Left ventricle myocardium inferior (tissue), 1 donor: ENCODE measurements at regions not wholly inside any gene's neighbourhood (a gene's known extent, or its start where the extent isn't known, plus 50 kb on each side); places are given as distances from the start of the nearest gene placed in this dataset.

Source experiments
- DNase-seq: peaks from one replicate; pipeline ENCODE4 v3.0.0-alpha.2; 2020
- H3K27ac ChIP-seq: fragments of 200-600 bp; replicated peaks from 2 replicates; pipeline ENCODE4 v1.8.0; 2021
- H3K27me3 ChIP-seq: fragments of 200-600 bp; 2 replicates; pipeline ENCODE4 v1.8.0; 2021; ENCODE audit warnings: low read depth
- H3K36me3 ChIP-seq: fragments of 200-600 bp; 2 replicates; pipeline ENCODE4 v1.8.0; 2021
- H3K4me1 ChIP-seq: fragments of 200-600 bp; 2 replicates; pipeline ENCODE4 v1.8.0; 2021
- H3K4me3 ChIP-seq: fragments of 200-600 bp; 2 replicates; pipeline ENCODE4 v1.8.0; 2021; ENCODE audit warnings: mild to moderate bottlenecking, moderate library complexity
- H3K9me3 ChIP-seq: fragments of 200-600 bp; replicated peaks from 2 replicates; pipeline ENCODE4 v1.8.0; 2021
- intact Hi-C: fragments of 100-400 bp; cut with micrococcal nuclease; formaldehyde crosslinking; loops from one replicate; pipeline ENCODE4 v1.11.0; 2022
- TF ChIP-seq, protein P1 (sequence below): fragments of 200-600 bp; IDR thresholded peaks from 2 replicates; pipeline ENCODE4 v1.8.0; 2021; ENCODE audit warnings: antibody characterized with exemption, mild to moderate bottlenecking, borderline replicate concordance
- donor health status: DM: no; HTN: yes; CAD: no; lungs with severe emphysema.

DNA sequence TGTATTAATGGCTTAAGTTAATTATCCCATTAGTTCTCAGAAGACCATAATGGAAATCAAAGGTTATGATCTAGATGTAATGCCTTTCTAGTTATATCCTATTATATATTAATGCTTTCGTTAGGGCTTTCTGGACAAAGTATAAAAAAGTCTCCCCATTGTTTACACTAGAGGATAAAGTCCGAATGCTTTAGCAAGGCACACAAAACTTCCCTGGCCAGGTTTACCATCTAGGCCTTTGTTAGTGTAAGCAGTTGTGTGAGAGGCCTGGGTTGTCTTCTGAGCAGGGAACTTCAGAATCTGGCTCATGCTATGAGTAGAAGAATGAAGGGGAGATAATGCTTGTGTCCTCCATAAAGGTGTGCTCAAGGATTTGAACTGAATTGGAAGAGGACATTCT, 106.3 kb upstream of the MEIS2 start:
- no peak for DNase-seq
- TF ChIP-seq, protein P1, sequence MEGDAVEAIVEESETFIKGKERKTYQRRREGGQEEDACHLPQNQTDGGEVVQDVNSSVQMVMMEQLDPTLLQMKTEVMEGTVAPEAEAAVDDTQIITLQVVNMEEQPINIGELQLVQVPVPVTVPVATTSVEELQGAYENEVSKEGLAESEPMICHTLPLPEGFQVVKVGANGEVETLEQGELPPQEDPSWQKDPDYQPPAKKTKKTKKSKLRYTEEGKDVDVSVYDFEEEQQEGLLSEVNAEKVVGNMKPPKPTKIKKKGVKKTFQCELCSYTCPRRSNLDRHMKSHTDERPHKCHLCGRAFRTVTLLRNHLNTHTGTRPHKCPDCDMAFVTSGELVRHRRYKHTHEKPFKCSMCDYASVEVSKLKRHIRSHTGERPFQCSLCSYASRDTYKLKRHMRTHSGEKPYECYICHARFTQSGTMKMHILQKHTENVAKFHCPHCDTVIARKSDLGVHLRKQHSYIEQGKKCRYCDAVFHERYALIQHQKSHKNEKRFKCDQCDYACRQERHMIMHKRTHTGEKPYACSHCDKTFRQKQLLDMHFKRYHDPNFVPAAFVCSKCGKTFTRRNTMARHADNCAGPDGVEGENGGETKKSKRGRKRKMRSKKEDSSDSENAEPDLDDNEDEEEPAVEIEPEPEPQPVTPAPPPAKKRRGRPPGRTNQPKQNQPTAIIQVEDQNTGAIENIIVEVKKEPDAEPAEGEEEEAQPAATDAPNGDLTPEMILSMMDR, result no peak
- H3K4me1 ChIP-seq, result no peaks in the 10 kb centered on the region
- no peaks in the 10 kb centered on the region for H3K36me3 ChIP-seq
- H3K27me3 ChIP-seq, result no peaks in the 10 kb centered on the region
- H3K9me3 ChIP-seq, result no peaks in the 10 kb centered on the region
- intact Hi-C loops, result no loop called here
- H3K27ac ChIP-seq, result no peak overlapping the region
- H3K4me3 ChIP-seq, result no peak overlapping the region

DNA sequence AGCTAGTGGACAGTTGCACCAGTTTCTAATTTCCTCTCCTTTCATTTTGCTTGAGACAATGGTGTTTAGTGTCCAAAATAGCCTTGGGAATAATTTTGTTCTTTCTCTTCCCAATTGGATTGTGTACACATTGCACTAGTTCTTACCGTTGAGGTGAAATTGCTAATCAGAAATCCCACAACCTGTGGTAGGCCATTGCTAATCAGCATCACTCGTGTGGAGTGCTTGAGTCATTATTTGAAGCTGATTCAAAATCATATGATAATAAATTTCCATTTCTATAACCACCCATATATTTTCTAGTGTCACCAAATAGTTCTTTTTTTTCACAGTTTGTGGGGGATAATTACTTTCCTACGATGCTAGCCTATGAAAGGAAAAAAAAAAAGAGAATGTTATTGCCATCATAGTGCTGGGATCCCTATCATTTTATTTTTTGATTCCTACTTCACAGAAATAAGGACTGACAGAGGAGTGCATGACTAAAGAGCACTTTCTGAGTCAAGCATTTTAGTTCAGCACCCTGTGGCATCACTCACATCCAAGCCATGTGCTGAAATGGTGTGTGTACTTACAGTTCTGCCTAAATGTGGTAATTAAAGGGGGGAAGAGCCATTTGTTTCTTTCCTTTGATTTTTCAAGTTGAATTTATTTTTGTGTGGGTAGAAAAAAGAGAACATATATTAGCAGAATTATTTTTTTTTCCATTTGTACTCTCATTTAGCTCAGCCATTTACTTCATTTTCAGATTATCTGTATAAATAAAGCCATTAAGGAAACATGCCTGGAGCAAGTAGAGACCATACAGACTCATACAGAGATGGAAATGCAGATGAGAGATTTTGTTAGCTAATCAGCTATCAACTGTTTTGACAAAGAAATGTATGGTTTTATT, 108.0 kb upstream of the MEIS2 start:
- DNase-seq, result no peak
- Histone ChIP-seq H3K4me1 (no peaks in the 10 kb centered on the region), H3K27ac (no peak overlapping the region), H3K9me3 (no peaks in the 10 kb centered on the region), H3K27me3 (no peaks in the 10 kb centered on the region), H3K36me3 (no peaks in the 10 kb centered on the region), H3K4me3 (no peak overlapping the region)
- intact Hi-C loops, result no loop called here
- TF ChIP-seq, protein P1, result no peak

DNA sequence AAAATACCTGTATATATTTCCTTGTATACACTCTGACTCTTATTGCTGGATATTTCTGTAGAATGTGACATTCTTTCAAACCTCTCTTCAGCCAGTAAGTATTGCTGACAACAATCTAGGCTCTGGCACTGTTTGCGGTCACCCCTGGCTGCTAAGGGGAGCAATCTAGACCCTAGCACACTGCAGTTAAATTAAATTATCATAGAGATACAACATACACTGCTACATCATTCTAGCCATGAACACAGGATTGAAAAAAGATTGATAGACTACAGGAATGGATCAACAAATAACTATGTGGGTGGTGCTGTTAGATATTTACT, 108.7 kb upstream of the MEIS2 start:
- Histone ChIP-seq H3K27ac (no peak overlapping the region), H3K27me3 (no peaks in the 10 kb centered on the region), H3K4me1 (no peaks in the 10 kb centered on the region), H3K36me3 (no peaks in the 10 kb centered on the region), H3K9me3 (no peaks in the 10 kb centered on the region), H3K4me3 (no peak overlapping the region)
- intact Hi-C loops, result no loop called here
- no peak for DNase-seq
- TF ChIP-seq, protein P1, result no peak

DNA sequence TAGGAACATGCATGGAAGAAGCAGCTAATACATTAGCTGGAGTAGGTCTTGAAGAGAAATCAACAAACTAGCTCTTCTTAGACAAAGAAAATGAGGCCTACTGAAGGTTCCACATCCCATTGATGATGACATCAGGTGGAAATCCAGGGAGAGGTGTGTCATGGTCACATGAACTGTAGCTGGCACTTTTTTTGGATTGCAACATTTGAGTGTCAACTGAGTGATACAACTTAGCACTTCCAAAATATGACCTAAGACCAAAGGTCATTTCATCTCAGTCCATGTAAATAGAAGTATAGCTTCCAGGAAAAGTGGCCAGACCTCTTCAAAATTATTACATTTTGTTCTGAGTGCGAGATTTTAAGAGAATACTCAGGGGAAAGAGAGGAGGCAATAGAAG, 117.2 kb upstream of the MEIS2 start:
- DNase-seq, result no peak
- Histone ChIP-seq H3K36me3 (no peaks in the 10 kb centered on the region), H3K9me3 (peaks cover 3% of the 10 kb centered on the region), H3K27ac (no peak overlapping the region), H3K4me3 (no peak overlapping the region), H3K4me1 (no peaks in the 10 kb centered on the region), H3K27me3 (no peaks in the 10 kb centered on the region)
- intact Hi-C loops, result no loop called here
- TF ChIP-seq, protein P1, result no peak

DNA sequence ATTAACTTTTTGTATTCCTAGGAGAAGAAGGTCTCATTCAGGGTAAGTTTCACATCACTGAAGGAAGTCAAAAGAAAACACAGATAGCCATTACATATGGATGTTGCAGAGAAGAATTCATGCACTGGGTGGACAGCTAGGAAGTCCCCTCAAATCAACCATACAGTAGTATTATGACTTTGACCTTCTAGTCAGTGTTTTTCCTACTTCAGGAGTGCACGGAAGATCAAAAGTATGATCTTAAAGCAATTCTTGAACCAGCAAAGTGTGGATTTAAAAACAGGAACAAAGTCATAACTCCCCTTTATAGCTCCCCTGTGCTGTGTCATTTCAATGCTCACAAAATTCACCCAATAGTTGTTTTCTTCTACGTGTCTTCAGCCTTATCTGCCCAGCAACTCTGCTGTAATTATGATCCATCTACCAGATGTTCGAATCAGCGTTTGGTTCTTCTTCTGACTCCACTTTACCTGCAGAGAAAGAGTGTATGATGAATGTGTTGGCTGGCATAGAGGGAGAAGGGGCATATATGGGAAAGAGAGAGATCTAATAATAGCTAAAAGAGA, 118.1 kb upstream of the MEIS2 start:
- peaks cover 3% of the 10 kb centered on the region for H3K9me3 ChIP-seq
- no peaks in the 10 kb centered on the region for H3K4me1 ChIP-seq
- no peak overlapping the region for H3K4me3 ChIP-seq
- no peaks in the 10 kb centered on the region for H3K36me3 ChIP-seq
- no peak overlapping the region for H3K27ac ChIP-seq
- intact Hi-C loops, result no loop called here
- no peaks in the 10 kb centered on the region for H3K27me3 ChIP-seq
- no peak for DNase-seq
- TF ChIP-seq, protein P1, result no peak
